ENCODE measurements at regions not wholly inside any gene's neighbourhood (a gene's known extent, or its start where the extent isn't known, plus 50 kb on each side); places are given as distances from the start of the nearest gene placed in this dataset.
"Not testable (repeated sequence)": the region's sequence is repeated elsewhere in the genome, so short reads cannot be mapped to it uniquely, and the experiment has no call there.

GRCh38 chr10:78212060-78212785, 178.6 kb downstream of the RPS24 start:
- DNase-seq, result no peak

GRCh38 chr10:78212786-78213175, 179.1 kb downstream of the RPS24 start:
- no peak for DNase-seq

- DNase-seq, result no peak
Measured at GRCh38 chr10:78214955-78215354, 181.3 kb downstream of the RPS24 start.

GRCh38 chr10:78215645-78216044, 182.0 kb downstream of the RPS24 start:
- no peak for DNase-seq

- DNase-seq, result no peak
Measured at GRCh38 chr10:78217336-78217735, 183.7 kb downstream of the RPS24 start.

GRCh38 chr10:78218798-78219490, 185.3 kb downstream of the RPS24 start:
- no peak for DNase-seq

- not testable (repeated sequence) for DNase-seq
Measured at GRCh38 chr10:78219568-78219967, 185.9 kb downstream of the RPS24 start.

GRCh38 chr10:78220781-78221180, 187.1 kb downstream of the RPS24 start:
- DNase-seq, result no peak

GRCh38 chr10:78222096-78222790, 188.6 kb downstream of the RPS24 start:
- DNase-seq, result no peak

- DNase-seq, result no peak
Measured at GRCh38 chr10:78223088-78223487, 189.4 kb downstream of the RPS24 start.

GRCh38 chr10:78224602-78225001, 190.9 kb downstream of the RPS24 start:
- DNase-seq, result no peak

- DNase-seq, result no peak
Measured at GRCh38 chr10:78225594-78225993, 191.9 kb downstream of the RPS24 start.

GRCh38 chr10:78229489-78229888, 195.8 kb downstream of the RPS24 start:
- DNase-seq, result no peak

- no peak for DNase-seq
Measured at GRCh38 chr10:78229950-78230675, 196.4 kb downstream of the RPS24 start.

- DNase-seq, result no peak
Measured at GRCh38 chr10:78231327-78231726, 197.7 kb downstream of the RPS24 start.

- DNase-seq, result no peak
Measured at GRCh38 chr10:78231939-78232338, 198.3 kb downstream of the RPS24 start.

- DNase-seq, result no peak
Measured at GRCh38 chr10:78236416-78237015, 202.9 kb downstream of the RPS24 start.

GRCh38 chr10:78237951-78238350, 204.3 kb downstream of the RPS24 start:
- DNase-seq, result not testable (repeated sequence)

GRCh38 chr10:78247266-78247665, 213.6 kb downstream of the RPS24 start:
- no peak for DNase-seq

GRCh38 chr10:78247821-78248220, 214.2 kb downstream of the RPS24 start:
- no peak for DNase-seq

GRCh38 chr10:78248651-78249464, 215.2 kb downstream of the RPS24 start:
- no peak for DNase-seq

- no peak for DNase-seq
Measured at GRCh38 chr10:78249690-78250089, 216.0 kb downstream of the RPS24 start.

All from NCI-H1694 (cell line).